ENCODE measurements at regions not wholly inside any gene's neighbourhood (a gene's known extent, or its start where the extent isn't known, plus 50 kb on each side); places are given as distances from the start of the nearest gene placed in this dataset.

DNA sequence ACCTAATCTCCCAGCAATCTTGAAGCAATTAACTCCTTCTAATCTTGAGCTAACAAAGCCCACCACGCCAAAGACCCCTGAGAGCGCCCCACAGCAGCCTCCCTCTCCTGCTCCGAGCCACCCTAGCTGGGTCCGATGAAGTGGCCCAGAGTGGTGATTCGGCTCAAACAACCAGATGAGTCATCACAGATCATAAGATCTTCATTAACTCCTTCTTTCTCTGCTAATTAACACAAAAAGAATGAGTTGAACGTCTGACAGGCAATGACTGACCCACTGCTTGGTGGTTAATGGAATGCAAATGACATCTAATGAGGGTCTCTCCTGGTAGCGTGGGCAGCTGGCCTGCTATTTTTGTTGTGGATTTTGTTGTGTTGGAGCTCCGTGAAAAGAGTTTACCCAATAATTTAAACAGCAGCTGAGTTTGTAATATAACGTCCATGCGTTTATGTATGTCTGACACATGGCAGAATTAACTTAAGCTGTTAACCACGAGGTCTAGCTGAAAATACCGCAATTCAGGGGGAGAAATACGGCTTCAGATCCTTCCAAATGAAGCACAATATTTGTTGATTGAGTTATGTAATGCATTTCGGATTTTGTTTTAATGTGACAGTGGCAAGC lies 161.4 kb downstream of the RAB11FIP2 start:
- TF ChIP-seq, protein P1, sequence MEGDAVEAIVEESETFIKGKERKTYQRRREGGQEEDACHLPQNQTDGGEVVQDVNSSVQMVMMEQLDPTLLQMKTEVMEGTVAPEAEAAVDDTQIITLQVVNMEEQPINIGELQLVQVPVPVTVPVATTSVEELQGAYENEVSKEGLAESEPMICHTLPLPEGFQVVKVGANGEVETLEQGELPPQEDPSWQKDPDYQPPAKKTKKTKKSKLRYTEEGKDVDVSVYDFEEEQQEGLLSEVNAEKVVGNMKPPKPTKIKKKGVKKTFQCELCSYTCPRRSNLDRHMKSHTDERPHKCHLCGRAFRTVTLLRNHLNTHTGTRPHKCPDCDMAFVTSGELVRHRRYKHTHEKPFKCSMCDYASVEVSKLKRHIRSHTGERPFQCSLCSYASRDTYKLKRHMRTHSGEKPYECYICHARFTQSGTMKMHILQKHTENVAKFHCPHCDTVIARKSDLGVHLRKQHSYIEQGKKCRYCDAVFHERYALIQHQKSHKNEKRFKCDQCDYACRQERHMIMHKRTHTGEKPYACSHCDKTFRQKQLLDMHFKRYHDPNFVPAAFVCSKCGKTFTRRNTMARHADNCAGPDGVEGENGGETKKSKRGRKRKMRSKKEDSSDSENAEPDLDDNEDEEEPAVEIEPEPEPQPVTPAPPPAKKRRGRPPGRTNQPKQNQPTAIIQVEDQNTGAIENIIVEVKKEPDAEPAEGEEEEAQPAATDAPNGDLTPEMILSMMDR (IDR thresholded peaks at IDR 0.05): no peak
- TF ChIP-seq POLR2A (IDR thresholded peaks at IDR 0.05): no peak
